CD14-positive monocyte (primary cell): ENCODE measurements at regions not wholly inside any gene's neighbourhood (a gene's known extent, or its start where the extent isn't known, plus 50 kb on each side); places are given as distances from the start of the nearest gene placed in this dataset.

Source experiments
- DNase-seq, 3 donors: peaks; one replicate each; pipeline ENCODE4 v3.0.0-alpha.2; 2011 to 2022
- H2AFZ ChIP-seq: 2 replicates; pipeline ENCODE4 v1.6.0; 2012; ENCODE audit warnings: mild to moderate bottlenecking, low read depth, low read length, inconsistent platforms; ENCODE audit not compliant: insufficient read depth, poor library complexity, severe bottlenecking
- H3K27ac ChIP-seq, 2 donors: 1 replicate in 1 of 2; 2 replicates in 1 of 2; pipeline ENCODE4 v1.5.1; 2012 to 2013; ENCODE audit warnings: low read length in 2 of 2, control low read depth in 1 of 2, inconsistent platforms in 1 of 2, low read depth in 1 of 2, mild to moderate bottlenecking in 1 of 2
- H3K27me3 ChIP-seq, 2 donors: one replicate each; pipeline versions ENCODE4 v1.6.0 to v1.6.1; 2011 to 2013; ENCODE audit warnings: low read length in 2 of 2; ENCODE audit not compliant: control insufficient read depth in 2 of 2, insufficient read depth in 2 of 2
- H3K36me3 ChIP-seq, 2 donors: replicated peaks in 1 of 2; 1 replicate in 1 of 2; 2 replicates in 1 of 2; pipeline versions ENCODE4 v1.5.1 to v1.6.1; 2012 to 2013; ENCODE audit warnings: low read length in 2 of 2, control low read depth in 1 of 2, inconsistent platforms in 1 of 2, mild to moderate bottlenecking in 1 of 2; ENCODE audit not compliant: insufficient read depth in 2 of 2, control insufficient read depth in 1 of 2
- H3K4me1 ChIP-seq, 2 donors: 1 replicate in 1 of 2; 2 replicates in 1 of 2; pipeline versions ENCODE4 v1.5.1 to v1.6.1; 2012 to 2013; ENCODE audit warnings: low read length in 2 of 2, control low read depth in 1 of 2, inconsistent platforms in 1 of 2, mild to moderate bottlenecking in 1 of 2, moderate library complexity in 1 of 2; ENCODE audit not compliant: insufficient read depth in 2 of 2, control insufficient read depth in 1 of 2
- H3K4me2 ChIP-seq: replicated peaks from 2 replicates; pipeline ENCODE3; 2012; ENCODE audit warnings: low read length, moderate library complexity, mild to moderate bottlenecking; ENCODE audit not compliant: poor library complexity, severe bottlenecking; ENCODE audit errors: extremely low read depth
- H3K4me3 ChIP-seq, 3 experiments: fragments of 200-600 bp in 1 of 3; sonication (generic) in 1 of 3; replicated peaks in 1 of 3; 1 replicate in 2 of 3; 2 replicates in 1 of 3; pipeline ENCODE4 v1.5.1; 2011 to 2013; ENCODE audit warnings: low read length in 3 of 3, mild to moderate bottlenecking in 3 of 3, control low read depth in 2 of 3, low read depth in 2 of 3, inconsistent platforms in 1 of 3, moderate library complexity in 1 of 3
- H3K79me2 ChIP-seq: 2 replicates; pipeline ENCODE4 v1.6.0; 2012; ENCODE audit warnings: mild to moderate bottlenecking, control low read depth, inconsistent platforms, low read length, moderate library complexity; ENCODE audit not compliant: insufficient read depth
- H3K9ac ChIP-seq: 2 replicates; pipeline ENCODE4 v1.6.0; 2017; ENCODE audit warnings: low read length, mild to moderate bottlenecking; ENCODE audit not compliant: insufficient read depth, poor library complexity, severe bottlenecking
- H3K9me3 ChIP-seq, 2 donors: replicated peaks in 1 of 2; 1 replicate in 1 of 2; 2 replicates in 1 of 2; pipeline versions ENCODE4 v1.5.1 to v1.6.1; 2012 to 2013; ENCODE audit warnings: low read length in 2 of 2, control low read depth in 1 of 2; ENCODE audit not compliant: control insufficient read depth in 1 of 2, insufficient read depth in 1 of 2
- H4K20me1 ChIP-seq: 2 replicates; pipeline ENCODE4 v1.6.0; 2012; ENCODE audit warnings: mild to moderate bottlenecking, low read length, control low read depth, moderate library complexity; ENCODE audit not compliant: insufficient read depth
- H3K27ac Mint-ChIP-seq, 7 donors: one replicate each; pipeline ENCODE4 v1.8.0; 2020; ENCODE audit warnings: mild to moderate bottlenecking in 7 of 7, mixed read lengths in 7 of 7, moderate library complexity in 6 of 7, inconsistent platforms in 2 of 7
- H3K27me3 Mint-ChIP-seq, 3 donors: one replicate each; pipeline ENCODE4 v1.8.0; 2021 to 2022; ENCODE audit warnings: low read depth in 3 of 3, mild to moderate bottlenecking in 3 of 3, mixed read lengths in 3 of 3, moderate library complexity in 3 of 3, inconsistent platforms in 1 of 3
- H3K36me3 Mint-ChIP-seq, 2 donors: one replicate each; pipeline ENCODE4 v1.8.0; 2020; ENCODE audit warnings: mixed read lengths in 2 of 2, inconsistent platforms in 1 of 2, mild to moderate bottlenecking in 1 of 2
- H3K4me1 Mint-ChIP-seq: one replicate; pipeline ENCODE4 v1.8.0; 2020; ENCODE audit warnings: mild to moderate bottlenecking, mixed read lengths
- H3K4me3 Mint-ChIP-seq, 2 donors: one replicate each; pipeline ENCODE4 v1.8.0; 2020; ENCODE audit warnings: mild to moderate bottlenecking in 2 of 2, mixed read lengths in 2 of 2, moderate library complexity in 1 of 2
- H3K9me3 Mint-ChIP-seq, 7 donors: one replicate each; pipeline ENCODE4 v1.8.0; 2020 to 2022; ENCODE audit warnings: mixed read lengths in 7 of 7, mild to moderate bottlenecking in 6 of 7, moderate library complexity in 6 of 7, inconsistent platforms in 2 of 7
- CTCF ChIP-seq: fragments of 200-600 bp; IDR thresholded peaks from one replicate; pipeline ENCODE4 v1.8.0; 2022; ENCODE audit warnings: antibody characterized with exemption, mild to moderate bottlenecking
- WGBS: methylation state at CpG from one replicate; pipeline ENCODE4 v1.1.5; 2013; ENCODE audit warnings: missing lambda C conversion rate; ENCODE audit not compliant: insufficient coverage; 5-methylcytosine and 5-hydroxymethylcytosine counted together
- intact Hi-C, 2 donors: fragments of 100-400 bp; cut with micrococcal nuclease; formaldehyde crosslinking; loops; one replicate each; pipeline versions ENCODE4 v1.15.0 to v1.15.1; 2023

DNA sequence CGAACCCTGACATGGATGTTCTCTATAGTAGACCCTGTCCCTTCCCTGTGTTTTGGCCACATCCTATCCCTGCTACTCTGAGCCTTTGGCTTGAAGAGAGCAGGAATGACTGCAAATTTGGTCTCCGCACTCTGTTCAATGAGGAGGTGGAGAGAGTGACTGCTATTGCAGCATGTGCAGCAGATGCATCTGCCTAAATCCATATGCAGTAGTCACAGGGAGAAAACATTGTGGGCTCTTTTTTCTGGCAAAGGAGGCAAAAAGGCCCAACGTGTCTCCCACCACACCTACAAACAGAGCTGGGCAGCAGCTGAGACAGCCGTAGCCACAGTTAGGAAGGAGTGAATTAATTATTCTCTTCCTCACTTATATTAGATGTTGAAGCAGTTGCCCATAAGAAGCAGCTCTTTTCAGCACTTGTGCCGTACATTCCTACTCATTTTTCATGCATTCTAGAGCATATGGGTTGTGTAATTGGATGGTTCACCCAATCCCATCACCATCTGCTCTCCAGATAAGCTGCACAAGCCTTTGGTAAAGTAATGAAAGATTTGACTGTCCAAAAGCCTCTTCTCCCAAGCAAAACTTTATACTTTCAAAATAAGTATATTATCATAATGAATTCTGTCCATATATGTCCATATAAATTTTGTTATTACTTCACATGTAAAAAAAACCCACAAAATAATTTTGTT lies 147.9 kb upstream of the FAM47A start:
- Histone ChIP-seq H3K9ac (no peak overlapping the region), H4K20me1 (no peaks in the 10 kb centered on the region), H3K36me3 (no peaks in the 10 kb centered on the region), H3K4me3 (no peak overlapping the region), H3K4me1 (no peaks in the 10 kb centered on the region), H3K4me2 (no peak overlapping the region), H3K79me2 (no peaks in the 10 kb centered on the region), H3K27me3 (no peaks in the 10 kb centered on the region), H2AFZ (no peak overlapping the region), H3K27ac (no peak overlapping the region), H3K9me3 (no peaks in the 10 kb centered on the region)
- H3K4me1 Mint-ChIP-seq: no peaks in the 10 kb centered on the region
- no peak for DNase-seq
- no peak for TF ChIP-seq CTCF
- 83% methylated on average over 1 of the region's 5 CpGs for WGBS
- intact Hi-C loops: no loop called here
- H3K27ac Mint-ChIP-seq: no peak overlapping the region
- no peaks in the 10 kb centered on the region for H3K36me3 Mint-ChIP-seq
- no peaks in the 10 kb centered on the region for H3K9me3 Mint-ChIP-seq
- H3K4me3 Mint-ChIP-seq: no peak overlapping the region
- H3K27me3 Mint-ChIP-seq: peaks cover 0 to 4% (median 0%) of the 10 kb centered on the region in 3 donors

GRCh38 chrX:34275699-34276098 lies 143.6 kb upstream of the FAM47A start:
- Histone ChIP-seq H3K4me1 (no peaks in the 10 kb centered on the region), H3K27me3 (no peaks in the 10 kb centered on the region), H3K9me3 (no peaks in the 10 kb centered on the region), H3K9ac (no peak overlapping the region), H3K4me2 (no peak overlapping the region), H3K27ac (no peak overlapping the region), H2AFZ (no peak overlapping the region), H3K79me2 (no peaks in the 10 kb centered on the region), H3K4me3 (no peak overlapping the region), H3K36me3 (no peaks in the 10 kb centered on the region), H4K20me1 (no peaks in the 10 kb centered on the region)
- H3K36me3 Mint-ChIP-seq: no peaks in the 10 kb centered on the region
- no peak for TF ChIP-seq CTCF
- no peaks in the 10 kb centered on the region for H3K4me1 Mint-ChIP-seq
- H3K9me3 Mint-ChIP-seq: no peaks in the 10 kb centered on the region
- DNase-seq: no peak
- H3K27me3 Mint-ChIP-seq: peaks cover 0 to 3% (median 0%) of the 10 kb centered on the region in 3 donors
- H3K4me3 Mint-ChIP-seq: no peak overlapping the region
- intact Hi-C loops: no loop called here
- WGBS: no CpG with 5 or more reads among the region's 1 CpG
- no peak overlapping the region for H3K27ac Mint-ChIP-seq
